ENCODE measurements at regions not wholly inside any gene's neighbourhood (a gene's known extent, or its start where the extent isn't known, plus 50 kb on each side); places are given as distances from the start of the nearest gene placed in this dataset.

- TF ChIP-seq, protein P1, sequence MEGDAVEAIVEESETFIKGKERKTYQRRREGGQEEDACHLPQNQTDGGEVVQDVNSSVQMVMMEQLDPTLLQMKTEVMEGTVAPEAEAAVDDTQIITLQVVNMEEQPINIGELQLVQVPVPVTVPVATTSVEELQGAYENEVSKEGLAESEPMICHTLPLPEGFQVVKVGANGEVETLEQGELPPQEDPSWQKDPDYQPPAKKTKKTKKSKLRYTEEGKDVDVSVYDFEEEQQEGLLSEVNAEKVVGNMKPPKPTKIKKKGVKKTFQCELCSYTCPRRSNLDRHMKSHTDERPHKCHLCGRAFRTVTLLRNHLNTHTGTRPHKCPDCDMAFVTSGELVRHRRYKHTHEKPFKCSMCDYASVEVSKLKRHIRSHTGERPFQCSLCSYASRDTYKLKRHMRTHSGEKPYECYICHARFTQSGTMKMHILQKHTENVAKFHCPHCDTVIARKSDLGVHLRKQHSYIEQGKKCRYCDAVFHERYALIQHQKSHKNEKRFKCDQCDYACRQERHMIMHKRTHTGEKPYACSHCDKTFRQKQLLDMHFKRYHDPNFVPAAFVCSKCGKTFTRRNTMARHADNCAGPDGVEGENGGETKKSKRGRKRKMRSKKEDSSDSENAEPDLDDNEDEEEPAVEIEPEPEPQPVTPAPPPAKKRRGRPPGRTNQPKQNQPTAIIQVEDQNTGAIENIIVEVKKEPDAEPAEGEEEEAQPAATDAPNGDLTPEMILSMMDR (IDR thresholded peaks at IDR 0.05; ENCODE audit: borderline replicate concordance, extremely low read depth, low read length, poor library complexity, severe bottlenecking), result no peak
- TF ChIP-seq EZH2 (IDR thresholded peaks at IDR 0.05; ENCODE audit: borderline replicate concordance, low read depth, low read length, severe bottlenecking), result no peak
Observed at GRCh38 chr5:1983919-1984695, 101.4 kb upstream of the IRX4 start.

Data from DND-41 (cell line).